HCT116 (cell line): ENCODE measurements at regions not wholly inside any gene's neighbourhood (a gene's known extent, or its start where the extent isn't known, plus 50 kb on each side); places are given as distances from the start of the nearest gene placed in this dataset.

Source experiments
- ATAC-seq: fragments of 200-7000 bp; cut with Tn5 transposase; 2 replicates; pipeline ENCODE4 v1.9.1; 2020; ENCODE audit warnings: mild to moderate bottlenecking, moderate library complexity
- BruUV-seq: library from RNA; stranded (reverse); fragments of 400-500 nt; replicated peaks from 2 replicates; lab custom pipeline; 2021; lab: Mats Ljungman, UMichigan
- CTCF ChIA-PET: fragments of 300-600 bp; sonication (Branson Sonifier 250); formaldehyde crosslinking; loops from one replicate; lab custom pipeline; 2021; ENCODE audit warnings: antibody characterized with exemption; lab: Charles Lee
- POLR2A ChIA-PET: fragments of 300-600, 350-600 bp; sonication (Branson Sonifier 250); formaldehyde crosslinking; loops from one replicate; lab custom pipeline; 2021; ENCODE audit warnings: antibody characterized with exemption; lab: Charles Lee
- RAD21 ChIA-PET, 2 experiments: fragments of 300-600 bp; sonication (Branson Sonifier 250); formaldehyde crosslinking; loops; one replicate each; lab custom pipeline; 2023; ENCODE audit warnings: low total read pairs in 2 of 2; ENCODE audit not compliant: uncharacterized antibody in 2 of 2, unreplicated experiment in 2 of 2, low non-redundant PET in 1 of 2; lab: Charles Lee
- DNase-seq: peaks from one replicate; pipeline ENCODE4 v3.0.0-alpha.2; 2010; ENCODE audit warnings: low read depth, low spot score
- H2AFZ ChIP-seq: fragments of 200-600 bp; shearing (Covaris generic), sonication (generic); 2 replicates; pipeline ENCODE4 v1.6.1; 2017; ENCODE audit warnings: low read depth, mixed run types, mixed read lengths, antibody characterized with exemption, low read length; ENCODE audit not compliant: poor library complexity, severe bottlenecking
- H3K27ac ChIP-seq: 2 replicates; pipeline ENCODE4 v1.5.1; 2012; ENCODE audit warnings: low read depth, low read length
- H3K27me3 ChIP-seq: fragments of 200-600 bp; sonication (generic); 2 replicates; pipeline ENCODE4 v1.6.1; 2016; ENCODE audit warnings: mixed run types, low read length, mixed read lengths; ENCODE audit not compliant: insufficient read depth
- H3K36me3 ChIP-seq, 2 experiments: fragments of 200-500 bp in 1 of 2; fragments of 200-600 bp in 1 of 2; sonication (Bioruptor generic) in 1 of 2; sonication (generic) in 1 of 2; 2 replicates each; pipeline versions ENCODE4 v1.5.1 to v1.6.1; 2014 to 2016; ENCODE audit warnings: low read length in 2 of 2, inconsistent platforms in 1 of 2, mixed read lengths in 1 of 2, mixed run types in 1 of 2; ENCODE audit not compliant: insufficient read depth in 2 of 2, control insufficient read depth in 1 of 2
- H3K4me1 ChIP-seq, 2 experiments: fragments of 200-600 bp in 1 of 2; sonication (generic) in 1 of 2; 2 replicates each; pipeline versions ENCODE4 v1.5.1 to v1.6.1; 2012 to 2017; ENCODE audit warnings: low read length in 2 of 2, inconsistent platforms in 1 of 2, mild to moderate bottlenecking in 1 of 2, mixed read lengths in 1 of 2, mixed run types in 1 of 2, moderate library complexity in 1 of 2; ENCODE audit not compliant: insufficient read depth in 2 of 2, control insufficient read depth in 1 of 2
- H3K4me2 ChIP-seq: fragments of 200-600 bp; sonication (generic); 2 replicates; pipeline ENCODE4 v1.6.1; 2017; ENCODE audit warnings: mixed run types, low read length, mixed read lengths
- H3K4me3 ChIP-seq, 2 experiments: fragments of 200-600 bp in 1 of 2; sonication (generic) in 1 of 2; replicated peaks in 1 of 2; 2 replicates each; pipeline ENCODE4 v1.5.1; 2011 to 2016; ENCODE audit warnings: low read length in 2 of 2, control low read depth in 1 of 2, low read depth in 1 of 2, mild to moderate bottlenecking in 1 of 2, mixed read lengths in 1 of 2, mixed run types in 1 of 2
- H3K79me2 ChIP-seq: fragments of 200-600 bp; sonication (generic); 2 replicates; pipeline ENCODE4 v1.6.1; 2017; ENCODE audit warnings: mild to moderate bottlenecking, mixed run types, low read length, moderate library complexity, mixed read lengths; ENCODE audit not compliant: insufficient read depth
- H3K9ac ChIP-seq: fragments of 200-600 bp; sonication (generic); 2 replicates; pipeline ENCODE4 v1.6.1; 2016; ENCODE audit warnings: low read length, mixed read lengths
- H3K9me2 ChIP-seq: fragments of 200-600 bp; sonication (generic), shearing (Covaris generic); 2 replicates; pipeline ENCODE4 v1.6.1; 2017; ENCODE audit warnings: mixed run types, mild to moderate bottlenecking, moderate library complexity; ENCODE audit not compliant: insufficient read depth
- H3K9me3 ChIP-seq, 2 experiments: fragments of 200-500 bp in 1 of 2; fragments of 200-600 bp in 1 of 2; sonication (Bioruptor generic) in 1 of 2; sonication (generic) in 1 of 2; 2 replicates each; pipeline ENCODE4 v1.6.1; 2014 to 2017; ENCODE audit warnings: low read length in 2 of 2, mixed read lengths in 2 of 2, inconsistent platforms in 1 of 2, low read depth in 1 of 2, mild to moderate bottlenecking in 1 of 2, mixed run types in 1 of 2, moderate library complexity in 1 of 2; ENCODE audit not compliant: control insufficient read depth in 1 of 2, insufficient read depth in 1 of 2
- H4K20me1 ChIP-seq: fragments of 200-600 bp; sonication (generic), shearing (Covaris generic); 2 replicates; pipeline ENCODE4 v1.6.1; 2017; ENCODE audit warnings: mixed run types, mild to moderate bottlenecking, moderate library complexity; ENCODE audit not compliant: insufficient read depth
- JUND ChIP-seq: IDR thresholded peaks from 2 replicates; pipeline ENCODE4 v1.6.1; 2012
- MAX ChIP-seq: IDR thresholded peaks from 2 replicates; pipeline ENCODE4 v1.6.1; 2012
- POLR2A ChIP-seq: IDR thresholded peaks from 2 replicates; pipeline ENCODE4 v1.7.0; 2011; ENCODE audit warnings: borderline replicate concordance; ENCODE audit not compliant: insufficient read depth, insufficient read length; ENCODE audit errors: extremely low read depth
- RAD21 ChIP-seq: IDR thresholded peaks from 2 replicates; pipeline ENCODE4 v1.6.1; 2012; ENCODE audit warnings: low read depth, mild to moderate bottlenecking
- TCF7L2 ChIP-seq: IDR thresholded peaks from 2 replicates; pipeline ENCODE4 v1.7.0; 2011; ENCODE audit warnings: borderline replicate concordance, inconsistent platforms; ENCODE audit not compliant: insufficient read depth, insufficient read length; ENCODE audit errors: extremely low read depth
- ZNF274 ChIP-seq: fragments of 200-500 bp; sonication (Bioruptor generic); IDR thresholded peaks from 2 replicates; pipeline ENCODE4 v1.6.1; 2014; ENCODE audit warnings: mild to moderate bottlenecking, low read depth, low read length, inconsistent platforms
- intact Hi-C: fragments of 100-400 bp; cut with micrococcal nuclease; formaldehyde crosslinking; loops from 2 replicates; pipeline ENCODE4 v1.10.0; 2022
- TF ChIP-seq, protein P1 (sequence below): IDR thresholded peaks from 2 replicates; pipeline ENCODE4 v1.6.1; 2012; ENCODE audit warnings: low read depth
- TF ChIP-seq, protein P2 (sequence below): IDR thresholded peaks from 2 replicates; pipeline ENCODE4 v1.6.1; 2012

DNA sequence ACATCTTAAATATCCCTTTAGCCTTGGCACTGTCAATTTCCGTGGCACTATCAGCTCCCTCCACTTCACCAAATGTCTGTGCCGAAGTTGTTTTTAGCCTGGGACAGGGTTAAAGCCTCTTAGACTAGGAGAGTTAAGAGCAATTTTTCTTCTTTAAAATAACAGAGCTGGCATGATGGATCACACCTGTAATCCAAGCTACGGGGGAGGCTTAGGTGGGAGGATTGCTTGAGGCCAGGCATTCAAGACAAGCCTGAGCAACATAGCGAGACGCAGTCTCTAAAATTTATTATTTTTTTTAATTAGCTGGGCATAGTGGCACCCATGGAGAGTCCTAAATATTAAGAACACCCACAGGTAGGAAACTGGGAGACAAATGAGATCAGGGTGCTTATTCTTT, 209.8 kb upstream of the MAGEB18 start:
- no TSS peak for BruUV-seq
- no peaks in the 10 kb centered on the region for H3K36me3 ChIP-seq
- POLR2A ChIA-PET, result no interaction called here
- no peak for TF ChIP-seq RAD21
- no peak for TF ChIP-seq TCF7L2
- no peak for TF ChIP-seq ZNF274
- TF ChIP-seq, protein P1, sequence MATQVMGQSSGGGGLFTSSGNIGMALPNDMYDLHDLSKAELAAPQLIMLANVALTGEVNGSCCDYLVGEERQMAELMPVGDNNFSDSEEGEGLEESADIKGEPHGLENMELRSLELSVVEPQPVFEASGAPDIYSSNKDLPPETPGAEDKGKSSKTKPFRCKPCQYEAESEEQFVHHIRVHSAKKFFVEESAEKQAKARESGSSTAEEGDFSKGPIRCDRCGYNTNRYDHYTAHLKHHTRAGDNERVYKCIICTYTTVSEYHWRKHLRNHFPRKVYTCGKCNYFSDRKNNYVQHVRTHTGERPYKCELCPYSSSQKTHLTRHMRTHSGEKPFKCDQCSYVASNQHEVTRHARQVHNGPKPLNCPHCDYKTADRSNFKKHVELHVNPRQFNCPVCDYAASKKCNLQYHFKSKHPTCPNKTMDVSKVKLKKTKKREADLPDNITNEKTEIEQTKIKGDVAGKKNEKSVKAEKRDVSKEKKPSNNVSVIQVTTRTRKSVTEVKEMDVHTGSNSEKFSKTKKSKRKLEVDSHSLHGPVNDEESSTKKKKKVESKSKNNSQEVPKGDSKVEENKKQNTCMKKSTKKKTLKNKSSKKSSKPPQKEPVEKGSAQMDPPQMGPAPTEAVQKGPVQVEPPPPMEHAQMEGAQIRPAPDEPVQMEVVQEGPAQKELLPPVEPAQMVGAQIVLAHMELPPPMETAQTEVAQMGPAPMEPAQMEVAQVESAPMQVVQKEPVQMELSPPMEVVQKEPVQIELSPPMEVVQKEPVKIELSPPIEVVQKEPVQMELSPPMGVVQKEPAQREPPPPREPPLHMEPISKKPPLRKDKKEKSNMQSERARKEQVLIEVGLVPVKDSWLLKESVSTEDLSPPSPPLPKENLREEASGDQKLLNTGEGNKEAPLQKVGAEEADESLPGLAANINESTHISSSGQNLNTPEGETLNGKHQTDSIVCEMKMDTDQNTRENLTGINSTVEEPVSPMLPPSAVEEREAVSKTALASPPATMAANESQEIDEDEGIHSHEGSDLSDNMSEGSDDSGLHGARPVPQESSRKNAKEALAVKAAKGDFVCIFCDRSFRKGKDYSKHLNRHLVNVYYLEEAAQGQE, result no peak
- TF ChIP-seq, protein P2, sequence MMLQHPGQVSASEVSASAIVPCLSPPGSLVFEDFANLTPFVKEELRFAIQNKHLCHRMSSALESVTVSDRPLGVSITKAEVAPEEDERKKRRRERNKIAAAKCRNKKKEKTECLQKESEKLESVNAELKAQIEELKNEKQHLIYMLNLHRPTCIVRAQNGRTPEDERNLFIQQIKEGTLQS, result no peak
- TF ChIP-seq POLR2A, result no peak
- TF ChIP-seq MAX, result no peak
- TF ChIP-seq JUND, result no peak
- TF ChIP-seq, all 23 proteins: peak for 0
- CTCF ChIA-PET, result no interaction called here
- no peaks in the 10 kb centered on the region for H3K27me3 ChIP-seq
- no peak overlapping the region for H3K4me3 ChIP-seq
- no peak overlapping the region for H3K27ac ChIP-seq
- no peak overlapping the region for H3K4me2 ChIP-seq
- RAD21 ChIA-PET, result no interaction called here
- DNase-seq, result no peak
- ATAC-seq, result no peak
- H3K9me3 ChIP-seq, result no peaks in the 10 kb centered on the region
- intact Hi-C loops, result no loop called here
- no peak overlapping the region for H2AFZ ChIP-seq
- no peaks in the 10 kb centered on the region for H3K9me2 ChIP-seq
- no peaks in the 10 kb centered on the region for H3K79me2 ChIP-seq
- no peak overlapping the region for H3K9ac ChIP-seq
- H4K20me1 ChIP-seq, result no peaks in the 10 kb centered on the region
- H3K4me1 ChIP-seq, result no peaks in the 10 kb centered on the region
